H1 (cell line): ENCODE measurements at regions not wholly inside any gene's neighbourhood (a gene's known extent, or its start where the extent isn't known, plus 50 kb on each side); places are given as distances from the start of the nearest gene placed in this dataset.

Experiments
- BACH1 ChIP-seq: IDR thresholded peaks from 2 replicates; pipeline ENCODE4 v1.6.1; 2012; ENCODE audit warnings: low read length, improper control_type of control experiment
- CEBPB ChIP-seq: IDR thresholded peaks from 2 replicates; pipeline ENCODE4 v1.6.1; 2012; ENCODE audit warnings: low read depth, low read length
- CTBP2 ChIP-seq: IDR thresholded peaks from 2 replicates; pipeline ENCODE4 v1.7.0; 2011; ENCODE audit warnings: borderline replicate concordance, mild to moderate bottlenecking, moderate library complexity, mixed read lengths, low read length; ENCODE audit not compliant: insufficient read depth, insufficient read length
- KDM5A ChIP-seq: fragments of 200-600 bp; IDR thresholded peaks from 2 replicates; pipeline ENCODE4 v1.7.1; 2012; ENCODE audit warnings: mild to moderate bottlenecking, low read length, inconsistent platforms, mixed read lengths
- RNF2 ChIP-seq: fragments of 200-900, 300-1000 bp; sonication (generic); IDR thresholded peaks from 2 replicates; pipeline ENCODE4 v1.7.1; 2016; ENCODE audit warnings: borderline replicate concordance, low read depth, mild to moderate bottlenecking, antibody characterized with exemption, low read length; ENCODE audit not compliant: poor library complexity, severe bottlenecking; ENCODE audit errors: missing control alignments
- TCF12 ChIP-seq: IDR thresholded peaks from 2 replicates; pipeline ENCODE4 v1.6.1; 2011; ENCODE audit warnings: low read depth, mild to moderate bottlenecking, low read length

DNA sequence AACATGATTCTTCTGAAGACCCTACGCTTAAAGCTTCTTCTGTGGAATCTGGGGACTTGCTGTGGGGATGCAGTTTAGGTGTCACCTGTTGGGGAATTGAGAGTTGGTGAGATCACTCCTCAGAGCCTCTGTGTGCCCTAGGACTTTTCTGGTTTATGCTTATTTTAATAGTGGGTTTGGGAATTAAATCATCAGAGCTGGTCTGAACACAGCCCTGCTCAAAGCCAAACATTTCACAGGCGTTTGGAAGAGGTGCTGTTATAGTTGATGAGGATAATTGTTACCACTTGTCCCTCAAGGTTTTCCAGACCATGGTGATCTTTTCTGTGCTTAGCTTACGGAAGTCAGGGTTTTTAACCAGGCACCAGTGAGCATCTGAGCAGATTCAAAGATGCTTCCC lies 106.1 kb downstream of the EBLN1 start (continued):
- TF ChIP-seq RNF2 (no peak), KDM5A (no peak), CEBPB (no peak), BACH1 (no peak), TCF12 (no peak), CTBP2 (no peak)
